HFF-Myc (cell line): ENCODE measurements at regions not wholly inside any gene's neighbourhood (a gene's known extent, or its start where the extent isn't known, plus 50 kb on each side); places are given as distances from the start of the nearest gene placed in this dataset.

Experiments used
- DNase-seq: peaks from one replicate; pipeline ENCODE4 v3.0.0-alpha.2; 2011; ENCODE audit warnings: low read depth; ENCODE audit errors: extremely low read depth
- H3K4me3 ChIP-seq: replicated peaks from 2 replicates; pipeline ENCODE4 v1.5.1; 2011; ENCODE audit warnings: low read depth, mild to moderate bottlenecking, control low read depth, low read length
- CTCF ChIP-seq: IDR thresholded peaks from 2 replicates; pipeline ENCODE4 v1.5.1; 2012; ENCODE audit warnings: mild to moderate bottlenecking, low read depth, low read length, control low read depth; ENCODE audit errors: missing control alignments

- no peak overlapping the region for H3K4me3 ChIP-seq
- no peak for TF ChIP-seq CTCF
- no peak for DNase-seq
Observed at GRCh38 chr6:14466278-14466677, 348.7 kb downstream of the CD83 start.

GRCh38 chr6:14467591-14467990 lies 350.0 kb downstream of the CD83 start:
- TF ChIP-seq CTCF, result no peak
- no peak for DNase-seq

GRCh38 chr6:14468647-14469321 lies 351.2 kb downstream of the CD83 start:
- H3K4me3 ChIP-seq, result no peak overlapping the region
- no peak for TF ChIP-seq CTCF
- DNase-seq, result no peak

More at GRCh38 chr6:14467591-14467990, 350.0 kb downstream of the CD83 start:
- no peak overlapping the region for H3K4me3 ChIP-seq

GRCh38 chr6:14470101-14470500 lies 352.5 kb downstream of the CD83 start:
- no peak for TF ChIP-seq CTCF
- DNase-seq, result no peak
- H3K4me3 ChIP-seq, result no peak overlapping the region

GRCh38 chr6:14470671-14471070 lies 353.1 kb downstream of the CD83 start:
- no peak for DNase-seq
- no peak for TF ChIP-seq CTCF
- H3K4me3 ChIP-seq, result no peak overlapping the region

- no peak for DNase-seq
- no peak overlapping the region for H3K4me3 ChIP-seq
- TF ChIP-seq CTCF, result no peak
Observed at GRCh38 chr6:14472255-14472985, 354.8 kb downstream of the CD83 start.
